Ishikawa (cell line): ENCODE measurements at regions not wholly inside any gene's neighbourhood (a gene's known extent, or its start where the extent isn't known, plus 50 kb on each side); places are given as distances from the start of the nearest gene placed in this dataset.

Source experiments
- CEBPB ChIP-seq: IDR thresholded peaks from 2 replicates; pipeline ENCODE4 v1.6.1; 2012
- CREB1 ChIP-seq: IDR thresholded peaks from 2 replicates; pipeline ENCODE4 v1.6.1; 2012; ENCODE audit warnings: low read depth
- EGR1 ChIP-seq: IDR thresholded peaks from 2 replicates; pipeline ENCODE4 v1.6.1; 2012
- EP300 ChIP-seq: IDR thresholded peaks from 2 replicates; pipeline ENCODE4 v1.6.1; 2012; ENCODE audit warnings: borderline replicate concordance
- FOXM1 ChIP-seq: IDR thresholded peaks from 2 replicates; pipeline ENCODE4 v1.6.1; 2012; ENCODE audit warnings: low read depth, borderline replicate concordance
- NFIC ChIP-seq: IDR thresholded peaks from 2 replicates; pipeline ENCODE4 v1.6.1; 2012
- RAD21 ChIP-seq: IDR thresholded peaks from 2 replicates; pipeline ENCODE4 v1.6.1; 2012; ENCODE audit warnings: low read depth
- REST ChIP-seq: IDR thresholded peaks from 2 replicates; pipeline ENCODE4 v1.6.1; 2012; ENCODE audit warnings: low read depth, mild to moderate bottlenecking
- TAF1 ChIP-seq: IDR thresholded peaks from 2 replicates; pipeline ENCODE4 v1.6.1; 2012; ENCODE audit warnings: low read depth, mild to moderate bottlenecking
- TCF12 ChIP-seq: IDR thresholded peaks from 2 replicates; pipeline ENCODE4 v1.6.1; 2012; ENCODE audit warnings: low read depth
- TEAD4 ChIP-seq: IDR thresholded peaks from 2 replicates; pipeline ENCODE4 v1.6.1; 2012
- USF1 ChIP-seq: IDR thresholded peaks from 2 replicates; pipeline ENCODE4 v1.6.1; 2012
- YY1 ChIP-seq: IDR thresholded peaks from 2 replicates; pipeline ENCODE4 v1.6.1; 2012; ENCODE audit warnings: low read depth
- ZBTB7A ChIP-seq: IDR thresholded peaks from 2 replicates; pipeline ENCODE4 v1.6.1; 2012; ENCODE audit warnings: low read depth
- TF ChIP-seq, protein P1 (sequence below): IDR thresholded peaks from 2 replicates; pipeline ENCODE4 v1.6.1; 2012

- no peak for TF ChIP-seq EP300
- no peak for TF ChIP-seq NFIC
- no peak for TF ChIP-seq YY1
- TF ChIP-seq CREB1 = no peak
- no peak for TF ChIP-seq EGR1
- no peak for TF ChIP-seq TEAD4
Measured at GRCh38 chr11:96680211-96681018, 290.6 kb downstream of the JRKL start.

- no peak for TF ChIP-seq CEBPB
Measured at GRCh38 chr11:96681019-96681716, 291.4 kb downstream of the JRKL start.

DNA sequence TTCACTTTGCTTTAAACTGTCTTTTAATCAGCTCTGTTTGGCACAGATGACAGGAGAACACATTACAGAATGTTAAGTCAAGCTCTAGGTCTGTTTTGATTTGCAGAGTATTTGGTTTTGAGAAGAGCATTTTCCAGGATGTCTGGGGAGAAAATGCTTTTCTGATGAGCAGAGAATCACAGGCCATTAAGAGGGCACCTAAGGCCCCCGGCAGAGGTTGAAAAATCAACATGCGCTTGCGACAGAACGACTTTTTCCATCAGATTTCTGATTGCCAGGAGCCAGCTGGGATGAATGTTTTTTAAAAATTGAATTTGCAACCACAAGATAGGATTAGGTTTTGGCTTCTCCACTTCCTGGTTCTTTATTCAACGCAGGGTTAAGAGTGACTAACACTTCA, 304.5 kb downstream of the JRKL start:
- TF ChIP-seq CREB1 (no peak), USF1 (no peak), TAF1 (no peak), EGR1 (no peak), TCF12 (no peak), ZBTB7A (no peak), REST (no peak), NFIC (no peak), CEBPB (no peak)

DNA sequence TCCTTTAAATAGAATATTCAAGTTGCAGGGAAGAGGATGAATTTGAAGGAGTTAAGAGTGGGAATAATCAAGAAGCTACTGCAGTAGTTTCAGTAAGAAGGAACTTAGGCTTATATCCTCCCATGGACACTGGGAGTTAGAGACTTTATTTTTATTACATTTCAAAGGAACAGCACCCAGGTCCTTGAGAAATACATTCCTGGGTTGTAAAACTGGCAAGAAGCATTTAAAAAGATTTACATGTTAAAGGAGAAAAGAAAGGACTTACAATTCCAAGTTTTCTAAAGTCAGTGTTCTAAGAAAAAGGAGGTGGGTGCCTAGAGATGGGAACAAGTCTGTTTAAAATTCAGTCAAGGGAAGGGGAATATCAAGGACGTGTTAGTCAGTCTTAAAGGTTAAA, 306.9 kb downstream of the JRKL start:
- no peak for TF ChIP-seq ZBTB7A
- no peak for TF ChIP-seq REST

- TF ChIP-seq ZBTB7A (no peak), CREB1 (no peak), USF1 (no peak)
Measured at GRCh38 chr11:96697466-96697865, 307.7 kb downstream of the JRKL start.

DNA sequence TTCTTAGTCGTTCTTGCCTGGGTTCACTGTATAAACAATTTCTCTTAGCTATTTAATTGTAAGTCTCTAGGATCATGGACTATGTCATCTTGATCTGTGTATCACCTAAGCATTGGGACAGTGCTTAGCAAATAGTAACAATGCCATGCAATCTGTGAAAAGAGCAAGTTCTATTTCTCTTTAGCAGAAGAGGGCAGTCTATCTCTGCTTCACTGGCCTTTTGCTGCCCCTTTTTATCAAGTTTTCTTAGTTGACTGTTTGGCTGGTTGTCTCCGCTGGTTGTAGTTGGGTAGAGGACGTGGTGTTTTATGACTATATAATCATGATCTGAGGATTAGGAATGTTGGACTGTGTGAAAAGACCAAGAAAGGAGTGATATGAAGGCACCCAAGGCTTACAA, 315.0 kb downstream of the JRKL start:
- TF ChIP-seq USF1 (no peak), ZBTB7A (no peak)

DNA sequence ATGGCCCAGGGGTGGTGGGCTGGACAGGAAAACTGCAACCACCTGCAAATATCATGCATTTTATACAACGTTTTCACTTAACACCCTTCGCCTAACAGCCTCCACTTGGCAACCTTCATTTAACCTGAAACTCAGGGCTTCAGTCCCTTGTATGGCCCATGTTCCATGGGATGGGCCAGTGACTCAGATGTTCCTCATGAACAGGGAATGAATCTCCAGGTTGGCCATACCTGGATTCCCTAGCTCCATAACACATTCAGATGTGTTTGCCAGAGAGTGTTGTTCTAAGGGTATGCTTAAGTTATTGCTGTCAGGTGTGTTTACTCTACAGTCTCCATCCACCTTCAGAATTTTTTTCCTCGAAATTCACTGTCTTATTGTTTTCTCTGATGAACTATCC, 316.9 kb downstream of the JRKL start:
- TF ChIP-seq FOXM1 = no peak
- no peak for TF ChIP-seq USF1
- TF ChIP-seq, protein P1, sequence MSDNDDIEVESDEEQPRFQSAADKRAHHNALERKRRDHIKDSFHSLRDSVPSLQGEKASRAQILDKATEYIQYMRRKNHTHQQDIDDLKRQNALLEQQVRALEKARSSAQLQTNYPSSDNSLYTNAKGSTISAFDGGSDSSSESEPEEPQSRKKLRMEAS = no peak
- TF ChIP-seq EP300 = no peak
- no peak for TF ChIP-seq TEAD4
- no peak for TF ChIP-seq CREB1
- TF ChIP-seq TAF1 = no peak
- TF ChIP-seq YY1 = no peak
- TF ChIP-seq REST = no peak
- no peak for TF ChIP-seq ZBTB7A
- TF ChIP-seq TCF12 = no peak
- TF ChIP-seq CEBPB = no peak
- no peak for TF ChIP-seq EGR1
- TF ChIP-seq RAD21 = no peak
- TF ChIP-seq NFIC = no peak
